NCI-H748 treated with DMSO at 0.1 percent for 48 hours (cell line): ENCODE measurements at regions not wholly inside any gene's neighbourhood (a gene's known extent, or its start where the extent isn't known, plus 50 kb on each side); places are given as distances from the start of the nearest gene placed in this dataset.
"Not testable (repeated sequence)": the region's sequence is repeated elsewhere in the genome, so short reads cannot be mapped to it uniquely, and the experiment has no call there.

Experiments used
- DNase-seq: peaks from one replicate; lab custom pipeline; 2025; lab: John Stamatoyannopoulos, UW

DNA sequence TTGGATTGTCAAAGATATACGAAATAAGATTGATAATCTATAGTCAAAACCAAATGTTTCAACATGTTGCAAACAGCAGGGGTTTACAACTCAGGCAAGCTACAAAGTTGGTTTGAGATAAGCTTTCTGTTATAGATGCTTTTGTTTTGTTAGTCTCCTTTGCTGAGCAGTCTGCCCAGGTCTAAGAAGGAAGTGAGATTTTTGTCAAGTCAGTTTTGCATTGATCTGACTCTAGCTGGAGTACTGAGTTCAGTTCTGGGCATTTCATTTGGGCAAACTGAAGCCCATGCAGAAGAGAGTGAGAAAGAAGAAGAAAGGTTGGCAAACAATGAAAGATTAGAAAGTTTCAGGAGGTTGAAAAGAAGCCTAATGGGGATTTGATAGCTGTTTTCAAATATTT is 983.0 kb upstream of the SLC39A10 start:
- no peak for DNase-seq

DNA sequence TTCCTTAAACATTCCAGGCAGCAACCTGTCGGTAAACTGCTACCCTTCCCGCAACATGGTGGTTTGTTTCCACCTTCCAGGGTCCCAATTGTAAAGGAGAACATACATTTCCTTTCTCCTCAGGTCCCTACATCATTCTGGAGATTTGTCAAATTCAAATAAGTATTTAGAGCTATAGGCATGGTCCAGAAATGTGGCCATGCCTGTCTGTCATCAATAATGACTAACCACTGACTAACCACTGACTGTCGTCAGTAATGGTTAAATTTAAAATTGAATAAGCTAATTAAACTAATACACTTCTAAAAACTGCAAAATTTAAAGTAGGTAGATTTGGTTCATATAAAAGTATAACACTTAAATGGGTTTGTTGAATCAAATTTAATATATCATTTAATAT is 984.0 kb upstream of the SLC39A10 start:
- no peak for DNase-seq

DNA sequence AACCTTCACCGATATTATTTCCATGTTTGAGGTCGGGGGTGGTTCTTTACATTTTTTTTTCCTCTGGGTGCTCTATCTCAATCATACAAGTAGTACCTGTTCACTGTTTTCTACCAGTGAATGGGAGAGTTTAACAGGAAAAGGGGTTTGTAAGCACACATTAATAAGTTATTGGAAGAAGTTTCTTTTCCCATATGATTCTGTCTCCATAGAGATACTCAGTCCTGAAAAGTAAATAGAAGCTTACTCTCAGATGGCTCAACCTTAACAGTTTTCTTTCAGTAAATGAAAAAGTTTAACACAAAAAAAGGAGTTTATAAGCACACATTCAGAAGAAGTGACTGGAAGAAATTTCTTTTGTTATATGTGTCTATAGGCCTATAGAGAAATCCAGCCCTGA is 995.6 kb upstream of the SLC39A10 start:
- DNase-seq: no peak

DNA sequence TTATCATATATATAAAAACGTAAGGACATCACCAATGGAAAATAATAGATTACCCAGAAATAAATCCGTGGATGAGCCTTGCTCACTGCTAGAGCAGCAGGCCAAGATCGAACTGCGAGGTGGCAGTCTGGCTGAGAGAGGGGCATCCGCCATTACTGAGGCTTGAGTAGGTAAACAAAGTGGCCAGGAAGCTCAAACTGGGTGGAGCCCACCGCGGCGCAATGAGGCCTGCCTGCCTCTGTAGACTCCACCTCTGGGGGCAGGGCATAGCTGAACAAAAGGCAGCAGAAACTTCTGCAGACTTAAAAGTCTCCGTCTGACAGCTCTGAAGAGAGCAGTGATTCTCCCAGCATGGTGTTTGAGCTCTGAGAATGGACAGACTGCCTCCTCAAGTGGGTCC is 1018.0 kb upstream of the SLC39A10 start:
- not testable (repeated sequence) for DNase-seq

DNA sequence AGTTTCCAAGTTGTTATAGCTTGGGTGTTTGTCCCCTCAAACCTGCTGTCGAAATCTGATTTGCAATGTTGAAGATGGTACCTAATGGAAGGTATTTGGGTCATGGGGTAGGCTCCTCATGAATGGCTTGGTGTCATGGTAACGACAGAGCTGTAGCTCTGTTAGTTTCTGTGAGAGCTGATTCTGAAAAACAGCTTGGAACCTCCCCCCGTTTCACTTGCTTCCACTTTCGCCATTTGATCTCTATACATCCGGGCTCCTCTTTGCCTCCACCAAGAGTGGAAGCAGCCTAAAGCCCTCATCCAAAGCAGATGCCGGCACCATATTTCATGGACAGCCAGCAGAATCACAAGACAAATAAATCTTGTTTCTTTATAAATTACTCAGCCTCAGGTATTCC is 1035.1 kb upstream of the SLC39A10 start:
- no peak for DNase-seq

DNA sequence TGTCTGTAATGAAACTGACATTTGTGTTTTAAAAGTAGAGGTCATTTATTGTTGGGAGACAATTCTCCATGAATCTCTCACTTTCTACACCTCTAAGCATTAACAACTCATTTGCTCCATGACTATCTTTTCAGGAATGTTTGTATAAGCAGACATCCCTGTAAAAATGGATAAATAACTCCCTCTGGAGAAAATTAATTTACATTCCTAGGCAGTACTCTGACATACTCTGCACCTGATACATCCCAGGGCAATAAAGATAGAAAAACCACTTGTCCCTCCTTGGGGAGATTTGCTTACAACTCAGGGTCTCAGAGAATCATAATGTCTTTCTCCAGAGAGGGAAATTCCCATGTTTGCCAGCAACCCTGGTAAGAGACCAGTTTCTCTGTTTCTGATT is 1037.7 kb upstream of the SLC39A10 start:
- DNase-seq: no peak

DNA sequence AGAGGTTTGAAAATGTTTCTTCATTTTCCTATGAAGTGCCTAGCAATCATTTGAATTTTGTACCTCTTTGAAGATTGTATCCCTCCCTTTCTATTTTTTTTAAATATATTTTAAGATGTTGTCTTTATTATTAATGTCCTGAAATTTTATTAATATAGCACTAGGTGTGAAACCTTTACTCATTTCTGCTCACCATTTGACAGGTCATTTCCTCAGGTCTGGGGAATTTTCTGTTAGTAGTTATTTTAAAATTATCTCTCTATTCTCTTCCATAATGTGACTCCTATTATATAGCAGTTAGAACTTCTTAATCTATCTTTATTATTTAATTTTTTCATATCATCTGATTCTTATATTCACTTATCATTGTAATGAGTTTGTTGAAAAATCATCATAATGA is 1038.6 kb upstream of the SLC39A10 start:
- DNase-seq: no peak

DNA sequence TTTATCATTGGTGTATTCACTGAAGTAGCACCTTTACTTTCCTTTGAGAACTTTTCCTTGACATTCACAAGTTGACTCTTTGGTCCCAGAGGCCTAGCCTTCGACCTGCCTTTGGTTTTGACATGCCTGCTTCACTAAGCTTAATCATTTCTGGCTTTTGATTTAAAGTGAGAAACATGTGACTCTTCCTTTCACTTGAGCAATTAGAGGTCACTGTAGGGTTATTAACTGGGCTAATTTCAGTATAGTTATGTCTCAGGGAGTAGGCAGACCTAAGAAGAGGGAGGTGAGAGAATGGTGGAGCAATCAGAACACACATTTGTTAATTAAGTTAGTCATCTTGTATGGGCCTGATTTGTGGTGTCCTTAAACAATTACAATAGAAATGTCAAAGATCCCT is 1040.7 kb upstream of the SLC39A10 start:
- no peak for DNase-seq

DNA sequence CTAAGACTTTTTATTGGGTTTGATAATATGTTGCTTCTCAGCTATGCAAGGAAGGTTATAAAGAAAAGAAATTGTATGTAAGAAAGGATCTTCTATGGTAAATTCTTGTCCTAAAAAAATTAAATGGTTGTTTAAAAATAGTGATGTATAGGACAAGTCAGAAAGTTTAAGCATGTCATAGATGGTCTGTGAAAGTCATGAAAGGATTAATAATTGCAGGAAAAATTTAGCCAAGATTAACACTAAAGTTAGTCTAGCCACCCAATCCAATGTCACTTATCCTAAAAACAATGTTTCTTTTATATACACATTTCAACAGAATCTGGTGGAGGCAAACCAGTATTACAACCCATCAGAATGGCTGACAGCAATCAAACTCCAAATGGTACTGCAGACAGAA is 1046.7 kb upstream of the SLC39A10 start:
- no peak for DNase-seq

DNA sequence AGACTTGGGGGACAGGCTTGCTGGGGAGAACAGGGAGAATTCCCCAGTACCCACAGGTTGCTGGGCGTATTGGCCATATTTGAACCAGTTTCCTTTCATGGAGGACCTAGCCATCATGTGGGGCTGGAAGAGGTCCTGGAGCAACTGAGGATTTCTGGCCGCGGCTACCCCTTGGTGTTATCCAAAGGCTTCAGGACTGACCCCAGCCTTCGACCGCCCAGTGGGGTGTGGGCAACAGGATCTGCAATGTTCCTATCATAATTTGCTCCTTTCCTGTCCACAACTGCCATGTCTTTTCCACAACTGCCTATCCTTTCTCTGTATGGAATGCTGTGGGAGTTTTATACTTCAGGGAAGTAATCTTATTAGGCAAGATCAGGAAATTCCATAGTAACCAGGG is 1053.6 kb upstream of the SLC39A10 start:
- DNase-seq: no peak

DNA sequence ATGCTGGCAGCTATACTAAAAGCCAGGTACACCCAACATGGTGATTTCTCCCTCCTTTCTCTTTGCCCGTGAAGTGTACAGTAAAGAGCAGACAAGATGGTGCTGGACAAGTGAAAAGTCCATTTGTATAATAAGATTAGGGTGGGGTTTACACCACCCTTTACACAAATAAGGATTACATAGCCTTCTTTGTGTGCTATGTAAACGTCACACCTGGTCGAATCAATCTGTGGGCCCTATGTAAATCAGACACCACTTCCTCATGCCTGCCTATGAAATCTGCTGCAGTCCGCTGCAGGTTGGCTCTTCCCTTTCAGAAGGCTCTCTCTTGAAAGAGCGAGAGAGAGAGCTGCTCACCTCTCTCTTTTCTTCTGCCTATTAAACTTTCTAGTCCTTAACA is 1054.3 kb upstream of the SLC39A10 start:
- DNase-seq: peak; percentile 35

DNA sequence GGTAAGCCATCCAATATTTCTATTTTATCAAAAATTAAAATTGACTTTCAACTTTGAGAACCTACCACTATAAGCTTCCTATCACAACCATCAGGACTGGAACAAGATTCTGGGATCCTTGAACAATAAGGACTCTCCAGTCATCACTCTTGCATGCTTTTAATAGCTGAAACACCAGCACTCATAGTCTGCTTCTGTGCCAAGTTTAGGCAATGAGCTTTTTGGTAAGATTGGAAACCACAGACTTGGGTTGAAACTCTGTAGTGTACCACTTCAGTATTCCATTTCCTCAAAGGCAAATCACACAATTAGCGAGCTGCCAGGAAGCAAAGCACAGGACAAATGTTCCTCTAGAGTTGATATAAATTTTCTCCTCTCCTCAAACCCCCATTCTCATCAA is 1065.8 kb upstream of the SLC39A10 start:
- no peak for DNase-seq

DNA sequence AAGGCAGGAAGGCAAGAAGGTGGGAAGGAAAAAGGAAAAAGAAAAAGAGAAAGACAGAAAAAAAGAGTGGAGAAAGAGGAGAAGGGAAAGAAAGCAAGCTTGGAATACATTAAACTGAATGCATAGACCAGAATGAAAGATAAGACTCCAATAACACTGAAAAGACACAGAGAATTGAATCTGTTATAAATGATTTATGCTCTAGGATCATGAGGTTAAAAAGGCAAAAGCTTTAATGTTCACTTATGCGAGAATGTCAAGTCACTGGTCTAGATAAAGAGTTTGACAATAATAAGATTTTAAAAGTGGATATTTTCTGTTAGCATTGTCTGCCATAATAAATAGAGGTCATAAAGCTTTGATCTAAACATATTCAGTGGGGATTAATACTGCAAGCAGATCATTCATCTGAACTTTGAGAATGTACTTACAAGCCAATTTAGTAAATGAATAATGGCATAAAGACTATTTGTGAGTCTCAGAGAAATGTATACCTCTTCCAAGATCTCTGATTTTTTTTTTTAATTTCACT is 1069.2 kb upstream of the SLC39A10 start:
- DNase-seq: no peak

DNA sequence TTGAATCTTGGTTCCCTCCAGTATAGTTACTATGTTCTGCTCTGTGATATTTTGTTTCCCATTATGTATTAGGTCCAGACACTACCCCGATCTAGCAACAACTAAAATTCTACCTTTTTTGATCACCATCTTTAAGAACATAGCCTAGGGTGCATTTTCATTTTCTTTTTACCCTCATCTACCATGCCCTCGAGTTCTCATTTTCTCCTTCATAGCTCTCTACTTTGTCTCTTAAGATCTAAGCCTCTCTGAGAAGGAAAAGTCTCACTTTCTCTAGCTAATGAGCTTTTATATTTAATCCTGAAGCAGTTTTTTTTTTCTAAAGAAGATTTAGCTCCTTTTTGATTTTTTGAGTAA is 1089.4 kb upstream of the SLC39A10 start:
- DNase-seq: no peak

DNA sequence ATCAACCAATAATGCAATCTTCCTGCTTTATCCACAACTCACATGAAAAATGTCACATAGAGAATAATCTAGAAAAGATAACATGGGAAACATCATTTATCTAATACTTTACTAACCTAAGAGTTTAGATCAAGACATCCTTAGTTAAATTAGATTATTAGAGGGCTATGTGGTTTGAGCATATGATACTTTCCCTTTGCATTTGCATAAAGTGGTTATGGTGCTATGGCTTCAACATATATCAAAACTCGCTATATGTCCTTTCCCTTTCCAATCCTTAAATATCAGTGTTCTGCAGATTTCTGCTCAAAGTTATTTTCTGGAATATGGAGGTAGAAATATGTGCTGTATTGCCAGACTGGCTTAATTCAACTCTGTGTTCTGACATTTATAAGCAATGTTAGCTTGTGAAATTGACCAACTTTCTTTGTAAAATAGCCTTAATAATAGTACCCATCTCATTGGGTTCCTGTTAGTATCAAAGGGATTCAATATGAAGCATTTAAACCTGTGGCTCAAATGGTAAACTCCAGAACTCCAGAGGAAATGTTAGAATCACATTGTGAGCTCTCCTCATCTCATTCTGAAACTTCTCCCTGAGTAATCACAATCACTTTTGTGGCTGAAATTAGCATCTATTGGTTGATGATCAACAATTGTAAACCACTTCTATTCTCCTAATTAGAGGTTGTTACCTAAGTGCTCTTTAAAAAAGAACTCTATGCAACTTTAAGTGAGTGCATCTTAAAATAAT is 1089.9 kb upstream of the SLC39A10 start:
- no peak for DNase-seq

DNA sequence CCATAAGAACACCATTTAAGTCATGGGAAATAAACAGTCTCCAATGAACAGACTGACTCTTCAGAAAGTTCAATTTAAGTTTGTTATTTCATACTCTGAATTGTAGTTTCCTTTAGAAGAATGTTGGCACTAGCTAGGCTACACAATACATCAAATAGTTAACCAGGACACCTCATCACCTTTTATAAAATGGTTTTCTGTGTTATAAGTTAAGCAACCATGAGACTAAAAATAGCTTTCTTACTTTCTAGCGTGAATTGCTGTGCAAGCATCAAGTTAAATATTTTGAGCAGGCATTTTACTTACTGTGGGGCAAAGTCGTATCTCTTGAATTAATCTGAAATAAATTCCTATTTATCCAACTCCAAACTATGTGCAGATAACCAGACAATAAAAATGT is 1092.6 kb upstream of the SLC39A10 start:
- DNase-seq: no peak

DNA sequence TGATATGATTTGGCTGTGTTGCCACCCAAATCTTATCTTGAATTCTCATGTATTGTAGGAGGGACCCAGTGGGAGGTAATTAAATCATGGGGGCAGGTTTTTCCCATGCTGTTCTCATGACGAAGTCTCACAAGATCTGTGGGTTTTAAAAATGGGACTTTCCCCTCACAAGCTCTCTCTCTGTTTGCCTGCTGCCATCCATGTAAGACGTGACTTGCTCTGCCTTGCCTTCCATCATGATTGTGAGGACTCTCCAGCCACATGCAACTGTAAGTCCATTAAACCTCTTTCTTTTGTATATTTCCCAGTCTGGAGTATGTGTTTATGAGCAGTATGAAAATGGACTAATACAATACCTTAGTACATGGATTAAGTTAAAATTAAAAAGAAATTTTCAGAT is 1094.7 kb upstream of the SLC39A10 start:
- no peak for DNase-seq

DNA sequence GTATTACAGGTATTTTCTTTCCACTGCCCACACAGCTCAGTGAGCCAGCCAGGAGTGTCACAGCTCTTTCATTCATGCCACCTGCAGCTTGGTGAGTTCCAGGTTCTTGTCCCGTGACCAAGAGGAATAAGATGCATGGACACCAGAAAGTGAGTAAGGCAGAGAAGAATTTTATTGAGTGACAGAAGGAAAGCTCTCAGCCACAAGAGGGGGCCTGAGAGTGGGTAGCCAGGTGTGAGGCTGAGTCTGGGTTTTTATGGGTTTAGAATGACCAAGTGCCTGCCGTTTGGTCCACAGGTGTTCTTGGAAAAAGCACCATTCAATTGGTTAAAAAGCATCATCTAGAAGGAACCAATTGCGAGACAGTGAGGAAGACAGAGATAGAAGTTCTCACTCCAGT is 1097.1 kb upstream of the SLC39A10 start:
- DNase-seq: no peak

DNA sequence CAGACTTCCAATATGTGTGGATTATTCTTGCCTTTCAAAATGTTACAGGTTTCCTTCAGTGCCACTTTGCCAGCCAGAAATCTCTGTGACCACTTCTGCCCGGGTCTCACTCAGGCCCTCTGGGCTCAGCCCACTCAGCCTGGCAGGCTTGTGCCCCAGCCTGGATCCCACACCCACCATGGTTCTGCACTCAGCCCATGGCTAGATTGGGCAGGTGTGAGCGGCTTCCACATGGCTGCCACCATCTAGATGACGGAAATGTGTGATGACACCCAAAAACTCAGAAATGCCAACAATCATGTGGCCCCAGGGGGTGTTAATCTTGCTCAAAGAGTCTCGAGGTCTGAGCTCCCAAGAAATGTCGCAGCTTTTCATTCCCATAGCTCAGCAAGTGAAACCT is 1097.5 kb upstream of the SLC39A10 start:
- DNase-seq: no peak

DNA sequence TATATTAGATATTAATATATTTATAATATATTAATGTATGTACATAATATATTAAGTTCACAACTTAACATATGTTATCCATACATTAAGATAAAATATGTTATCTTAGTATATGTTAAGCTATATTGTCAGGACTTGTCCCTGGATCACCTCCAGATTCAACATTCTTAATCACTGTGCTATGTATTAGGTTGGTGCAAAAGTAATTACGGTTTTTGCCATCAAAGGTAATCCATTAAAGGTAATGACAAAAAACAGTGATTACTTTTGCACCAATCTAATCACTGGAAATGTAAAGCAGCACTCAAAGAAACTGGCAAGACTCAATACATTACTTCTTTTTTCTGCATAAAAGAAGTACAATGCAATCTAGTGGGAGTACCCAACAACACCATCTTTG is 1099.0 kb upstream of the SLC39A10 start:
- no peak for DNase-seq

DNA sequence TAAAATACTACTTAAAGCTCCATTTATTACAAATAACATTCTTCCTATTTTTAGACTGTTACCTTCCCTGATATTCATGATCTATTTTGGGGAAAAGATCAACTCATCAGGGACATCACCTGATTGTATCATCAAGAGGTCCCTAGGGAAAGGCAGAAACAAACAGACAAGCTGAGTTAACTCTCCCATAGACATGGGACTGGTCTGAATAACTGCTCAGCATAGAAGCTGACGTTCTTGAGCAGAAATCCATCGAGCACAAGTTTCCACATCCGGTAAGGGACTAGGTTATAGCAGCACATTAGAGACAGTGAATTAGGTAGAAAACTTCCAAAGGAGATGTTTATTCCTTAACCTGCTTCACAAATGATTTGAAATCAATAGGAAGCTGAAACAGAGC is 1100.4 kb upstream of the SLC39A10 start:
- DNase-seq: no peak

DNA sequence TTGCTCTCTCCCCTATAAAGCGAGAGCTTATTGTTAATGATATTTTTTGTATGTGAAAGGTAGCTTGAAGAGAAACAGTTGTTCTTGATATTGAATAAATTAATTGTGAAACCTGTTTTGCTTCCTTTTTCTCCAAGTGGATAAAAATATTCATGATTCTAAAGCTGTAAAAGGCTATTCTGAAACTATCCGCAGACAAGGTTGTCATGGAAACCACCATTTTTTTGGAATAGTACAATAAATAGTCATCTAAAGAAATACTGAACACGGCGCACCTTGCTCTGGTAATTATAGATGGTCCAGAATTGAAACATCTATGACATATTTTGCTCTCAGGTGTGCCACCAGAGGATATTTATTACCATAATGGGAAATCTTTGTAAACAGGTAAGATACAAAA is 1103.0 kb upstream of the SLC39A10 start:
- no peak for DNase-seq

DNA sequence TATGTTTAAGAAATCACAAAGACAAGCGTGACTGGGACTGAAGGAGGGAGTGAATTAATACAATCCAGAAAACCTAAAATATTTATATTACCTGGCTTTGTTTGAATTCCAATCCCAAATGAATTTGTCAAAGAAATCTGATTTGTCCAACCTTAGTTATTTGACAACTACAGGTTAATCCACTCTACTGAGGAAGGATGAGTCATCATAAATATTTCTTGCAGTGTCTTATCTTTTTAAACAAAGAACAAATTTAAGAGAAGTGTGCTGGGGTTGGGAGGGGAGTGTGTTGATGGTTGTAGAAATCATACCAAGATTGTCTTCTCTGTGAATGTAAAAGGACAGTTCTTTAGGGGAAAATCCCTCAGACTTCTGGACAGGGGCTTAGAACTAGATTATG is 1106.3 kb upstream of the SLC39A10 start:
- no peak for DNase-seq

DNA sequence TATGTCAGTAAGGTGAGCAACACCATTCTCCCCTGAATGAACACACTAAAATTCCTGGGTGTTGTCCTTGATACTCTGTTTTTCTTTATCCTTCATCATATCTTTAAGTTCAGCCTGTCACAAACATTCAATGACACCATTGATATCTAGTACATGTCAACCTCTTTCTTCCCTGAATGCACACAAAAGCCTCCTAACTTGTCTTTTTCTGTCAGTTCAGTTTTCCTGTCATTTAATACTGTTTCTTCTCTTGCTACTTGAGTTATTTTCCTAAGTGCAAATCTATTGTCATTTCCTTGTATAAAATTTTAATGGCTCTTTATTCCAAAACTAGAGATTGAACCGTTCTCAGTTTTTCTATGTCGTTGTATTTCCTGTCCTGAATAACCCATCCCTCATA is 1107.6 kb upstream of the SLC39A10 start:
- no peak for DNase-seq
